GM12878 (cell line): ENCODE measurements at regions not wholly inside any gene's neighbourhood (a gene's known extent, or its start where the extent isn't known, plus 50 kb on each side); places are given as distances from the start of the nearest gene placed in this dataset.

Source experiments
- ATAC-seq: fragments of 200-7000 bp; cut with Tn5 transposase; 3 replicates; pipeline ENCODE4 v1.9.1; 2020; ENCODE audit warnings: mild to moderate bottlenecking, moderate library complexity
- BruUV-seq: library from RNA; stranded (reverse); fragments of 400-500 nt; replicated peaks from 2 replicates; lab custom pipeline; 2021; lab: Mats Ljungman, UMichigan
- CTCF ChIA-PET: fragments of 300-600 bp; sonication (Branson Sonifier 250); formaldehyde crosslinking; extraction: SDS; loops from one replicate; lab custom pipeline; 2021; ENCODE audit warnings: inconsistent platforms; lab: Yijun Ruan, JAX
- POLR2A ChIA-PET: fragments of 350-600 bp; formaldehyde crosslinking; extraction: SDS; loops from one replicate; lab custom pipeline; 2021; ENCODE audit warnings: inconsistent platforms; lab: Charles Lee
- RAD21 ChIA-PET: fragments of 300-600 bp; sonication (Branson Sonifier 250); formaldehyde crosslinking; loops from one replicate; lab custom pipeline; 2023; ENCODE audit warnings: antibody characterized with exemption; ENCODE audit not compliant: unreplicated experiment; lab: Charles Lee
- SMC1A ChIA-PET: fragments of 300-600 bp; sonication (Branson Sonifier 250); formaldehyde crosslinking; loops from one replicate; lab custom pipeline; 2023; ENCODE audit not compliant: unreplicated experiment, uncharacterized antibody; lab: Charles Lee
- DNase-seq: peaks from one replicate; pipeline ENCODE4 v3.0.0-alpha.2; 2011; ENCODE audit warnings: low read depth, low spot score
- FAIRE-seq: peaks from 3 replicates; lab custom pipeline; 2011; peaks lifted over from hg19 to GRCh38; lab: Jason Lieb, UNC
- H2AFZ ChIP-seq: 2 replicates; pipeline ENCODE4 v1.6.0; 2011; ENCODE audit warnings: low read depth, low read length, control low read depth; ENCODE audit not compliant: control insufficient read depth
- H3K27ac ChIP-seq: 2 replicates; pipeline ENCODE4 v1.5.1; 2011; ENCODE audit warnings: control low read depth; ENCODE audit not compliant: control insufficient read depth, insufficient read depth
- H3K27me3 ChIP-seq, 2 experiments: replicated peaks in 1 of 2; 2 replicates each; pipeline versions ENCODE4 v1.6.0 to v1.6.1; 2011; ENCODE audit warnings: low read length in 1 of 2; ENCODE audit not compliant: control insufficient read depth in 2 of 2, insufficient read depth in 2 of 2
- H3K36me3 ChIP-seq, 2 experiments: 2 replicates each; pipeline ENCODE4 v1.5.1; 2011; ENCODE audit warnings: low read length in 1 of 2; ENCODE audit not compliant: control insufficient read depth in 2 of 2, insufficient read depth in 2 of 2
- H3K4me1 ChIP-seq: 2 replicates; pipeline ENCODE4 v1.6.1; 2011; ENCODE audit warnings: mild to moderate bottlenecking, low read length, moderate library complexity, mixed read lengths; ENCODE audit not compliant: control insufficient read depth, insufficient read depth
- H3K4me2 ChIP-seq: 2 replicates; pipeline ENCODE4 v1.6.0; 2011; ENCODE audit warnings: control low read depth; ENCODE audit not compliant: control insufficient read depth, insufficient read depth
- H3K4me3 ChIP-seq: fragments of 200-600 bp; sonication (generic); 2 replicates; pipeline ENCODE4 v1.5.1; 2016
- H3K79me2 ChIP-seq: 2 replicates; pipeline ENCODE4 v1.6.0; 2011; ENCODE audit warnings: low read length; ENCODE audit not compliant: control insufficient read depth, insufficient read depth
- H3K9ac ChIP-seq: 2 replicates; pipeline ENCODE4 v1.8.0; 2011; ENCODE audit warnings: low read length, control low read depth, mixed read lengths; ENCODE audit not compliant: control insufficient read depth, insufficient read depth
- H3K9me3 ChIP-seq: replicated peaks from 3 replicates; pipeline ENCODE4 v1.5.1; 2011; ENCODE audit warnings: mild to moderate bottlenecking, low read length; ENCODE audit not compliant: control insufficient read depth, insufficient read depth
- H4K20me1 ChIP-seq: 2 replicates; pipeline ENCODE4 v1.6.0; 2011; ENCODE audit not compliant: control insufficient read depth, insufficient read depth
- CEBPB ChIP-seq, 2 experiments: fragments of 150-350 bp in 1 of 2; IDR thresholded peaks; 2 replicates each; pipeline ENCODE4 v1.6.1; 2012 to 2014; ENCODE audit warnings: low read depth in 2 of 2, low read length in 2 of 2, borderline replicate concordance in 1 of 2, inconsistent platforms in 1 of 2
- SMARCA5 ChIP-seq: fragments of 450-650 bp; IDR thresholded peaks from 2 replicates; pipeline ENCODE4 v1.6.1; 2017; ENCODE audit warnings: mild to moderate bottlenecking
- SREBF2 ChIP-seq: IDR thresholded peaks from 2 replicates; pipeline ENCODE4 v1.6.1; 2012; ENCODE audit warnings: mild to moderate bottlenecking, low read length
- ZNF384 ChIP-seq: IDR thresholded peaks from 2 replicates; pipeline ENCODE4 v1.6.1; 2012; ENCODE audit warnings: low read depth, mild to moderate bottlenecking, low read length, improper control_type of control experiment, borderline replicate concordance
- WGBS: methylation state at CpG from one replicate; pipeline ENCODE4 v1.1.6; 2016; ENCODE audit warnings: low lambda C conversion rate; ENCODE audit not compliant: insufficient replicate concordance, insufficient coverage; ENCODE audit errors: missing lambda C conversion rate; 5-methylcytosine and 5-hydroxymethylcytosine counted together
- in situ Hi-C: fragments of 300-500 bp; cut with MboI; formaldehyde crosslinking; loops from 9 replicates; pipeline ENCODE4 v1.14.3; 2018; ENCODE audit warnings: mixed read lengths
- intact Hi-C: fragments of 100-400 bp; cut with micrococcal nuclease; formaldehyde crosslinking; loops from one replicate; pipeline ENCODE4 v1.14.2; 2022; ENCODE audit not compliant: unreplicated experiment
- TF ChIP-seq, protein P1 (sequence below): fragments of 150-350 bp; IDR thresholded peaks from 2 replicates; pipeline ENCODE4 v1.6.1; 2016; ENCODE audit warnings: low read depth, low read length
- TF ChIP-seq, protein P2 (sequence below): fragments of 450-650 bp; IDR thresholded peaks from 2 replicates; pipeline ENCODE4 v1.6.1; 2017; ENCODE audit warnings: mild to moderate bottlenecking, low read depth, inconsistent platforms; ENCODE audit not compliant: poor library complexity, severe bottlenecking
- TF ChIP-seq, protein P3 (sequence below): fragments of 450-650 bp; IDR thresholded peaks from 2 replicates; pipeline ENCODE4 v1.6.1; 2014; ENCODE audit warnings: mild to moderate bottlenecking

DNA sequence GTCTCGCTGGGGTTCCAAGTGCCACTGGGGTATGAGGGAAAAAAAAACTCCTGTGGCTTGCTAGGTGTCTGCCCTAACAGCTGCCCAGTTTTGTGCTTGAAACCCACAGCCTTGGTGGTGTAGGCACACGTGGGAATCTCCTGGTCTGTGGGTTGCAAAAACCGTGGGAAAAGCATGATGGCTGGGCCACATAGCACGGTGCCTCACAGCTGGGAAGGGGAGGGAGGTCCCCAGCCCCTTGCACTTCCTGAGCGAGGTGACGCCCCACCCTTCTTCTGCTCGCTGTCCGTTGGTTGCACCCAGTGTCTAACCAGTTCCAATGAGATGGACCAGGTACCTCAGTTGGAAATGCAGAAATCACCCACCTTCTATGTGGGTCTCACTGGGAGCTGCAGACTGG lies 144.3 kb downstream of the KBTBD8 start:
- H4K20me1 ChIP-seq = no peaks in the 10 kb centered on the region
- H3K9me3 ChIP-seq = no peaks in the 10 kb centered on the region
- SMC1A ChIA-PET = no interaction called here
- WGBS = 23% methylated on average over 8 of the region's 8 CpGs
- no peaks in the 10 kb centered on the region; a peak in 1 of 4 replicates for H3K27me3 ChIP-seq
- no TSS peak for BruUV-seq
- RAD21 ChIA-PET = no interaction called here
- DNase-seq (no peak), ATAC-seq (no peak), FAIRE-seq (no peak)
- H3K4me3 ChIP-seq = no peak overlapping the region
- no peak overlapping the region for H2AFZ ChIP-seq
- H3K4me1 ChIP-seq = no peaks in the 10 kb centered on the region
- in situ Hi-C loops = no loop called here
- H3K9ac ChIP-seq = no peak overlapping the region
- H3K36me3 ChIP-seq = no peaks in the 10 kb centered on the region
- intact Hi-C loops = no loop called here
- H3K27ac ChIP-seq = no peak overlapping the region
- TF ChIP-seq, protein P1, sequence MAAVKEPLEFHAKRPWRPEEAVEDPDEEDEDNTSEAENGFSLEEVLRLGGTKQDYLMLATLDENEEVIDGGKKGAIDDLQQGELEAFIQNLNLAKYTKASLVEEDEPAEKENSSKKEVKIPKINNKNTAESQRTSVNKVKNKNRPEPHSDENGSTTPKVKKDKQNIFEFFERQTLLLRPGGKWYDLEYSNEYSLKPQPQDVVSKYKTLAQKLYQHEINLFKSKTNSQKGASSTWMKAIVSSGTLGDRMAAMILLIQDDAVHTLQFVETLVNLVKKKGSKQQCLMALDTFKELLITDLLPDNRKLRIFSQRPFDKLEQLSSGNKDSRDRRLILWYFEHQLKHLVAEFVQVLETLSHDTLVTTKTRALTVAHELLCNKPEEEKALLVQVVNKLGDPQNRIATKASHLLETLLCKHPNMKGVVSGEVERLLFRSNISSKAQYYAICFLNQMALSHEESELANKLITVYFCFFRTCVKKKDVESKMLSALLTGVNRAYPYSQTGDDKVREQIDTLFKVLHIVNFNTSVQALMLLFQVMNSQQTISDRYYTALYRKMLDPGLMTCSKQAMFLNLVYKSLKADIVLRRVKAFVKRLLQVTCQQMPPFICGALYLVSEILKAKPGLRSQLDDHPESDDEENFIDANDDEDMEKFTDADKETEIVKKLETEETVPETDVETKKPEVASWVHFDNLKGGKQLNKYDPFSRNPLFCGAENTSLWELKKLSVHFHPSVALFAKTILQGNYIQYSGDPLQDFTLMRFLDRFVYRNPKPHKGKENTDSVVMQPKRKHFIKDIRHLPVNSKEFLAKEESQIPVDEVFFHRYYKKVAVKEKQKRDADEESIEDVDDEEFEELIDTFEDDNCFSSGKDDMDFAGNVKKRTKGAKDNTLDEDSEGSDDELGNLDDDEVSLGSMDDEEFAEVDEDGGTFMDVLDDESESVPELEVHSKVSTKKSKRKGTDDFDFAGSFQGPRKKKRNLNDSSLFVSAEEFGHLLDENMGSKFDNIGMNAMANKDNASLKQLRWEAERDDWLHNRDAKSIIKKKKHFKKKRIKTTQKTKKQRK = no peak
- no peak for TF ChIP-seq ZNF384
- CTCF ChIA-PET = interaction anchor here (0.9 kb wide), 1 partner anchor 29 kb away, joined by 4 read pairs; no protein-coding TSS in a partner anchor
- no peak overlapping the region for H3K4me2 ChIP-seq
- POLR2A ChIA-PET = no interaction called here
- no peaks in the 10 kb centered on the region for H3K79me2 ChIP-seq

DNA sequence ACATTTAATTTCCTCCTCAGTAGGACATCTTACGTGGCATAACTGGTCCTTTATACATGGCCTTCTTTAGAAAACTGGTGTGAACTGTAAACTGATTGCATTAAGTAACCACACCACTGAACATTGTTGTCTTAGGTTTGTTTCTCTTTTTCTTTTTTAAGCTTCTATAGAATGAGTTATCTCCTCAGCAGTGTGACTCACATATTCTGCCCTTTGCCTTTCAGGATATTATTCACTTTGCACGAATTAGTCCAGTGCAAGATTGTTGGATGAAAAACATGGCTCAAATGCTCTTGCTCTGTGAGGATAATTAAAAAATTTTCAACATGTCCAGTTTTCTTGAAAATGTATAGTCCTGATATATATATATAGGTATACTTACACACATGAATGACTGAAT lies 147.6 kb downstream of the KBTBD8 start:
- Histone ChIP-seq H3K9ac (no peak overlapping the region), H3K27ac (no peak overlapping the region), H2AFZ (no peak overlapping the region), H3K9me3 (no peaks in the 10 kb centered on the region), H3K4me3 (no peak overlapping the region), H4K20me1 (no peaks in the 10 kb centered on the region), H3K4me2 (no peak overlapping the region), H3K4me1 (no peaks in the 10 kb centered on the region), H3K27me3 (no peaks in the 10 kb centered on the region; a peak in 1 of 4 replicates), H3K79me2 (no peaks in the 10 kb centered on the region), H3K36me3 (no peaks in the 10 kb centered on the region)
- ChIA-PET SMC1A (no interaction called here), POLR2A (no interaction called here), CTCF (interaction anchor here (1.5 kb wide), 1 partner anchor 32 kb away, joined by 3 read pairs; no protein-coding TSS in a partner anchor), RAD21 (no interaction called here)
- no TSS peak for BruUV-seq
- WGBS = 0% methylated on average over 2 of the region's 2 CpGs
- FAIRE-seq = no peak
- in situ Hi-C loops = no loop called here
- no peak for ATAC-seq
- intact Hi-C loops = no loop called here
- DNase-seq = no peak
- TF ChIP-seq, protein P2, sequence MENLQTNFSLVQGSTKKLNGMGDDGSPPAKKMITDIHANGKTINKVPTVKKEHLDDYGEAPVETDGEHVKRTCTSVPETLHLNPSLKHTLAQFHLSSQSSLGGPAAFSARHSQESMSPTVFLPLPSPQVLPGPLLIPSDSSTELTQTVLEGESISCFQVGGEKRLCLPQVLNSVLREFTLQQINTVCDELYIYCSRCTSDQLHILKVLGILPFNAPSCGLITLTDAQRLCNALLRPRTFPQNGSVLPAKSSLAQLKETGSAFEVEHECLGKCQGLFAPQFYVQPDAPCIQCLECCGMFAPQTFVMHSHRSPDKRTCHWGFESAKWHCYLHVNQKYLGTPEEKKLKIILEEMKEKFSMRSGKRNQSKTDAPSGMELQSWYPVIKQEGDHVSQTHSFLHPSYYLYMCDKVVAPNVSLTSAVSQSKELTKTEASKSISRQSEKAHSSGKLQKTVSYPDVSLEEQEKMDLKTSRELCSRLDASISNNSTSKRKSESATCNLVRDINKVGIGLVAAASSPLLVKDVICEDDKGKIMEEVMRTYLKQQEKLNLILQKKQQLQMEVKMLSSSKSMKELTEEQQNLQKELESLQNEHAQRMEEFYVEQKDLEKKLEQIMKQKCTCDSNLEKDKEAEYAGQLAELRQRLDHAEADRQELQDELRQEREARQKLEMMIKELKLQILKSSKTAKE = no peak
- no peak for TF ChIP-seq SREBF2
- TF ChIP-seq, protein P3, sequence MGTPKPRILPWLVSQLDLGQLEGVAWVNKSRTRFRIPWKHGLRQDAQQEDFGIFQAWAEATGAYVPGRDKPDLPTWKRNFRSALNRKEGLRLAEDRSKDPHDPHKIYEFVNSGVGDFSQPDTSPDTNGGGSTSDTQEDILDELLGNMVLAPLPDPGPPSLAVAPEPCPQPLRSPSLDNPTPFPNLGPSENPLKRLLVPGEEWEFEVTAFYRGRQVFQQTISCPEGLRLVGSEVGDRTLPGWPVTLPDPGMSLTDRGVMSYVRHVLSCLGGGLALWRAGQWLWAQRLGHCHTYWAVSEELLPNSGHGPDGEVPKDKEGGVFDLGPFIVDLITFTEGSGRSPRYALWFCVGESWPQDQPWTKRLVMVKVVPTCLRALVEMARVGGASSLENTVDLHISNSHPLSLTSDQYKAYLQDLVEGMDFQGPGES = no peak
- no peak for TF ChIP-seq CEBPB (IDR thresholded peaks at IDR 0.05; ENCODE audit: borderline replicate concordance in 1 of 2, low read depth in 2 of 2, low read length in 2 of 2)
- no peak for TF ChIP-seq SMARCA5
